GM12873 (cell line): ENCODE measurements at regions not wholly inside any gene's neighbourhood (a gene's known extent, or its start where the extent isn't known, plus 50 kb on each side); places are given as distances from the start of the nearest gene placed in this dataset.

Experiments
- TF ChIP-seq, protein P1 (sequence below): IDR thresholded peaks from 2 replicates; pipeline ENCODE4 v1.5.1; 2012; ENCODE audit warnings: low read depth, mild to moderate bottlenecking, moderate library complexity, low read length, control low read depth; ENCODE audit not compliant: insufficient read depth; ENCODE audit errors: missing control alignments

- TF ChIP-seq, protein P1, sequence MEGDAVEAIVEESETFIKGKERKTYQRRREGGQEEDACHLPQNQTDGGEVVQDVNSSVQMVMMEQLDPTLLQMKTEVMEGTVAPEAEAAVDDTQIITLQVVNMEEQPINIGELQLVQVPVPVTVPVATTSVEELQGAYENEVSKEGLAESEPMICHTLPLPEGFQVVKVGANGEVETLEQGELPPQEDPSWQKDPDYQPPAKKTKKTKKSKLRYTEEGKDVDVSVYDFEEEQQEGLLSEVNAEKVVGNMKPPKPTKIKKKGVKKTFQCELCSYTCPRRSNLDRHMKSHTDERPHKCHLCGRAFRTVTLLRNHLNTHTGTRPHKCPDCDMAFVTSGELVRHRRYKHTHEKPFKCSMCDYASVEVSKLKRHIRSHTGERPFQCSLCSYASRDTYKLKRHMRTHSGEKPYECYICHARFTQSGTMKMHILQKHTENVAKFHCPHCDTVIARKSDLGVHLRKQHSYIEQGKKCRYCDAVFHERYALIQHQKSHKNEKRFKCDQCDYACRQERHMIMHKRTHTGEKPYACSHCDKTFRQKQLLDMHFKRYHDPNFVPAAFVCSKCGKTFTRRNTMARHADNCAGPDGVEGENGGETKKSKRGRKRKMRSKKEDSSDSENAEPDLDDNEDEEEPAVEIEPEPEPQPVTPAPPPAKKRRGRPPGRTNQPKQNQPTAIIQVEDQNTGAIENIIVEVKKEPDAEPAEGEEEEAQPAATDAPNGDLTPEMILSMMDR = no peak
Observed at GRCh38 chr19:34075661-34076091, 96.6 kb upstream of the LSM14A start.

DNA sequence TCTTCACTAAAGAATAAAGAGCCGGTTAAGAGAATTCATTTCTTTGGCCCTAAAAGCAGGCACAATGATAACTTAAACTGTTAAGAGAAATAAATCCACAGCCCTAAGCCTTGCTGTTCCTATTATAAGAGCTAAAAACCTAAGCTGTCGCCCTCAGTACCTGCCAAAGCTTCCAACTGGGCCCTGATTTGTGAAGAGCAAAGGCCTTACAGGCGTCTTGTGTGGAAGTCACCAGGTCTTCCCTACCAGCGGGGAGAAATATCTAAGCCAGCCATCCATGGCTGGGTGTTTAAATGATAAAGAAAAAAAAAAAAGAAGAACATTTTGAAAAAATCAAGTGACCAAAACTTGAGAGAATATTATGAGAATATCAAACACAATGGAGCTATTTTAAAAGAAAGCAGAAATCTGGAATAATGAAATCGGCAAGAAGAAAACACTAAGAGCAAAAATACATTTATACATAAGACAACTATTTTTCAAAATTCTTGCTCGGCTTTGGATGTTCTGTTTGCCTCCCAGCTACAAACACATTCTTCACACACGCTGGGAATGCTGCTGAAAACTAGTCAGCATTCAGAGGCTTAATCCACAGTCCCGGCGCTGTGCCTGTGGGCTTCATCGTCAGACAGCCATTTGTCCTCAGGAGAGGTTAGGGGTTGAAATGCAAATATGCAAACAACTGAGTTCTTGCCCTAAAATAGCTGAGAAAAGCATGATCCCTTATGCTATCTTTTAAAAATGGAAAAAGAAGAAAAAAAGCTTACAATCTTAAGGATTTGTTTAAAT is 89.8 kb upstream of the LSM14A start:
- TF ChIP-seq, protein P1 = no peak

DNA sequence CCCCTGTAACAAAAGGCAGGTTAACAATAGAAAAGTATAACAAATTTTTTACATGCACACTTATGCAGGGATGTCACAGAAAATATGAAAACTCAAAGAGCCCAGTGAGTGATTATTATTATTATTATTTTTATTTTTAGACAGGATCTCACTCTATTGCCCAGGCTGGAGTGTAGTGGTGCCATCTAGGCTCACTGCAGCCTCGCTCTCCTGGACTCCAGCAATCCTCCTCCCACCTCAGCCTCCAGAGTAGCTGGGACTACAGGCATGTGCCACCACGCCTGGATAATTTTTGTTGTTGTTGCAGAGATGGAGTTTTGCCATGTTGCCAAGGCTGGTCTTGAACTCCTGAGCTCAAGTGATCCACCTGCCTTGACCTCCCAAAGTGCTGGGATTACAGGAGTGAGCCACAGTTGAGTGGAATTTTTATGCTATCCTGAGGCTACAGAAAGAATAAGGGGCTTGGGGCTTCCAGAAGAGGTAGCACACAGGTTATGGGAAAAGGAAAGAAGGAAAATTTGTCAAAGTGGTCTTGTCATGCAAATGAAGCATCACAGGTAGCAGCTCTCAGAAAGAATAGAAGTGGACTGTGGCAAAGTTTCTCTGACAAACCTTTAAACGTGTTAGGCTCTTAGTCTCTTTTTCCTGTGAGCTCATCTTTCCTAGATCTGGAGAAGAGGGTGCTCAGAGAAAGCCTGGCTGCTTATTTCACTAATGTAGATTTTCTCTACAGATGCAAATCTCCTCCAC is 87.7 kb upstream of the LSM14A start:
- TF ChIP-seq, protein P1 = no peak

DNA sequence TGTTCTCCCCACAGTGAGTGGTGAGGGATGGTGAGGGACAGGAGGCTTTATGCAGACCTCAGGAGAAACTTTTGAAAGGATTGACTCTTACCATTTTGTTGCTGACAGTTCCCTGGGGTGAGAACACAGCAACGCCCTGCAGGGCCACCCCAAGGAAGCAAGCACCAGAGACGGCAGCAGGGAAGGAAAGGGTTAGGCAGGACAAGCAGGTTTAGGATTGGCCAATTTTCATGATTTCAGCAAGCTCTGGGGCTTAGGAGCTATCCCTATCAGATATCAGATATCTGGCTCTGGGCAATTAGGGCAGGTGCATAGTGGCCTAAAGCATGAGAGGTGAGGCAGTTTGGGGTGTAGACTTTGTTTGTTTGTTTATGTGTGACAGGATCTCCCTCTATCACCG is 87.0 kb upstream of the LSM14A start:
- TF ChIP-seq, protein P1 = no peak

GRCh38 chr19:34088292-34088691 is 84.0 kb upstream of the LSM14A start:
- TF ChIP-seq, protein P1 = no peak

DNA sequence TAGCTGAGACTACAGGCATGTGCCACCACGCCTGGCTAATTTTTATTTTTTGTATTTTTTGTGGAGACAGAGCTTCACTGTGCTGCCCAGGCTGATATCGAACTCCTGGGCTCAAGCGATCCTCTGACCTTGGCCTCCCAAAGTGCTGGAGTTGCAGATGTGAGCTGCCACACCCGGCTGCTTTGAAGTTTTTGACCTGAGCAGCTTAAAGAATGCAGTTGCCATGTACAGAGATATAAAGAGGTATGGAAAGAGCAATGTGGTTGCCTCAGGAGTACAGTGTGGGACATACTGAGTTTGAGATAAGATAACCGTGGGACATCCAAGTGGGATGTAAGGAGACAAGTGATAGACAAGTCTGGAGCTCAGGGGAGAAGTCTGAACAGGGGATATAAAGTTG is 82.7 kb upstream of the LSM14A start:
- TF ChIP-seq, protein P1 = no peak

- TF ChIP-seq, protein P1 = no peak
Observed at GRCh38 chr19:34094960-34095359, 77.3 kb upstream of the LSM14A start.
